LNCAP (cell line): ENCODE measurements at regions not wholly inside any gene's neighbourhood (a gene's known extent, or its start where the extent isn't known, plus 50 kb on each side); places are given as distances from the start of the nearest gene placed in this dataset.

ENCODE experiments used
- CTCF ChIP-seq: fragments of 450-650 bp; IDR thresholded peaks from 2 replicates; pipeline ENCODE4 v1.5.1; 2017; ENCODE audit warnings: mild to moderate bottlenecking

- no peak for TF ChIP-seq CTCF
Observed at GRCh38 chr4:124593494-124593893, 119.0 kb downstream of the ANKRD50 start.

- TF ChIP-seq CTCF = no peak
Observed at GRCh38 chr4:124594945-124595344, 117.6 kb downstream of the ANKRD50 start.

GRCh38 chr4:124596816-124597215 is 115.7 kb downstream of the ANKRD50 start:
- TF ChIP-seq CTCF = no peak

- no peak for TF ChIP-seq CTCF
Observed at GRCh38 chr4:124610211-124610610, 102.3 kb downstream of the ANKRD50 start.
